Uterus (tissue), 2 donors: ENCODE measurements at regions not wholly inside any gene's neighbourhood (a gene's known extent, or its start where the extent isn't known, plus 50 kb on each side); places are given as distances from the start of the nearest gene placed in this dataset.

Source experiments
- CTCF ChIP-seq, 4 experiments: fragments of 200-600 bp in 2 of 4; fragments of 450-650 bp in 2 of 4; sonication (generic) in 2 of 4; IDR thresholded peaks; one replicate each; pipeline ENCODE4 v1.5.1; 2016 to 2019; ENCODE audit warnings: antibody characterized with exemption in 4 of 4, mild to moderate bottlenecking in 2 of 4, moderate library complexity in 1 of 4
- POLR2A ChIP-seq, 2 donors: fragments of 450-650 bp; IDR thresholded peaks; one replicate each; pipeline ENCODE4 v1.6.1; 2016; ENCODE audit warnings: antibody characterized with exemption in 2 of 2, mild to moderate bottlenecking in 1 of 2, moderate library complexity in 1 of 2

- TF ChIP-seq CTCF (IDR thresholded peaks at IDR 0.05): no peak
- TF ChIP-seq POLR2A (IDR thresholded peaks at IDR 0.05): no peak
Observed at GRCh38 chr14:61927060-61927459, 164.8 kb downstream of the SNAPC1 start.
